ENCODE measurements at regions not wholly inside any gene's neighbourhood (a gene's known extent, or its start where the extent isn't known, plus 50 kb on each side); places are given as distances from the start of the nearest gene placed in this dataset.

DNA sequence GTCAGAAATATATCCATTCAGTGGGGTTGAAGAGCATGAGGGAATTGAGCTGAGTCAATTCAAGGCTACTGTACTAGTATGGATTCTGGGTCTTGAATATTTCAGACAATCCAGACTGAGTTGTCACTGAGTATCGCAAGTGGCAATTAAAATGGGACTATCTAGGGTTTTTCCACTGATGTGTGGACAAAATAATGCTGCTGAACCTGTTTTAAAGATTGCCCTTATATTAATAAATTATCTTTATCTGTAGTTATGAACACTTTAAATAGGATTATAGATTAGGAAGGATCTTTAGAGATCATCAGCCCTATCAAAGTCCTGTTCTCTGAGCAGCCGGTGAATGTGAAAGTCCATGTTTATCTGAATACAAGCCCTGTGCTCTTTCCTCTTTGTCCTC is 478.3 kb upstream of the KIRREL3 start:
- TF ChIP-seq, protein P1, sequence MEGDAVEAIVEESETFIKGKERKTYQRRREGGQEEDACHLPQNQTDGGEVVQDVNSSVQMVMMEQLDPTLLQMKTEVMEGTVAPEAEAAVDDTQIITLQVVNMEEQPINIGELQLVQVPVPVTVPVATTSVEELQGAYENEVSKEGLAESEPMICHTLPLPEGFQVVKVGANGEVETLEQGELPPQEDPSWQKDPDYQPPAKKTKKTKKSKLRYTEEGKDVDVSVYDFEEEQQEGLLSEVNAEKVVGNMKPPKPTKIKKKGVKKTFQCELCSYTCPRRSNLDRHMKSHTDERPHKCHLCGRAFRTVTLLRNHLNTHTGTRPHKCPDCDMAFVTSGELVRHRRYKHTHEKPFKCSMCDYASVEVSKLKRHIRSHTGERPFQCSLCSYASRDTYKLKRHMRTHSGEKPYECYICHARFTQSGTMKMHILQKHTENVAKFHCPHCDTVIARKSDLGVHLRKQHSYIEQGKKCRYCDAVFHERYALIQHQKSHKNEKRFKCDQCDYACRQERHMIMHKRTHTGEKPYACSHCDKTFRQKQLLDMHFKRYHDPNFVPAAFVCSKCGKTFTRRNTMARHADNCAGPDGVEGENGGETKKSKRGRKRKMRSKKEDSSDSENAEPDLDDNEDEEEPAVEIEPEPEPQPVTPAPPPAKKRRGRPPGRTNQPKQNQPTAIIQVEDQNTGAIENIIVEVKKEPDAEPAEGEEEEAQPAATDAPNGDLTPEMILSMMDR (IDR thresholded peaks at IDR 0.05) = no peak
- TF ChIP-seq POLR2AphosphoS5 (IDR thresholded peaks at IDR 0.05) = no peak

Measured in prostate gland (tissue), 2 donors.